ENCODE measurements at regions not wholly inside any gene's neighbourhood (a gene's known extent, or its start where the extent isn't known, plus 50 kb on each side); places are given as distances from the start of the nearest gene placed in this dataset.

DNA sequence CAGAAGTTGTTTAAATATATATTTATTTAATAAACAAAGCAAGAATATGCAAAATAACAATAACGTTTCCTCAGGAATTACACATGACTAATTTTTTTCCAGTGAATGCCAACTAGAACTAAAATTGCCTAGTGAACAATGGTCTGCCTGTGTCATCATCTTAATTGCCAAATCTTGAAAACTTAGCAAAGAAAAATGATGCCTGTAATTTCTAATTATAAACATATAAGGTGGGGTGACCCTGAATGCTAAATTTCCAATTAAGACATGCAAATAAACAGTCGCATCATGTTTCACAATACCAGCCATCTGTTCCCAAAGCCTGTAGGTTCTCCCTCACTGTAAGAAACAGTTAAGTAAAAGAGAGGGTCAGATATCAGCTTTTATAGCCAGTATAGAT lies 67.6 kb upstream of the PLCL2 start:
- WGBS (ENCODE audit: insufficient coverage, insufficient read length): no CpG with 5 or more reads among the region's 2 CpGs
- no peak for DNase-seq (ENCODE audit: low read depth, low spot score)
- H3K4me3 ChIP-seq (ENCODE audit: low read length): no peak overlapping the region
- no peaks in the 10 kb centered on the region for H3K36me3 ChIP-seq (ENCODE audit: control insufficient read depth, insufficient read depth, low read length)
- H3K9me3 ChIP-seq (ENCODE audit: control insufficient read depth, insufficient read depth, low read length): no peaks in the 10 kb centered on the region
- H3K4me1 ChIP-seq (ENCODE audit: control insufficient read depth, insufficient read depth, low read length): peaks cover 2% of the 10 kb centered on the region; the same call in 1 of the 2 replicates
- H3K27ac ChIP-seq (ENCODE audit: low read length): no peak overlapping the region
- no peaks in the 10 kb centered on the region for H3K27me3 ChIP-seq (ENCODE audit: control insufficient read depth, insufficient read depth, low read length)

DNA sequence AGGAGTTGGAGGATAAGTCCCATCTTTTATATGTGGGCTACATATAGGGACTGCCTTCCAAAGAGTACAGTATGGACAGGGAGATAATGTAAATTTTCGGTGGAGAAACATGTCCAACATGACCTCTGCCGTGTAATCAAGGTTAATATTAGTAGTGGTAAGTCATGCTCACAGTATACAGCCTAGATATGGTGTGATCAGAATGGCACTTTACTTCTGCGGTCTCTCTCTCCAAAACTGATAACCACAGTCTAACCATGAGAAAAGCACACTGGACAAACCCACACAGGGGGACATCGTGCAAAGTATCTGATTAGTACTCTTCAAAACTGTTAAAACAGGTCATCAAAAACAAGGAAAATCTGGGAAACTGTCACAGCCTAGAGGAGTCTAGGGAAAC lies 66.6 kb upstream of the PLCL2 start:
- Histone ChIP-seq H3K4me3 (ENCODE audit: low read length) (no peak overlapping the region), H3K4me1 (ENCODE audit: control insufficient read depth, insufficient read depth, low read length) (peaks cover 2% of the 10 kb centered on the region; the same call in 1 of the 2 replicates), H3K36me3 (ENCODE audit: control insufficient read depth, insufficient read depth, low read length) (no peaks in the 10 kb centered on the region), H3K27ac (ENCODE audit: low read length) (no peak overlapping the region), H3K9me3 (ENCODE audit: control insufficient read depth, insufficient read depth, low read length) (no peaks in the 10 kb centered on the region), H3K27me3 (ENCODE audit: control insufficient read depth, insufficient read depth, low read length) (no peaks in the 10 kb centered on the region)
- no CpG with 5 or more reads among the region's 4 CpGs for WGBS (ENCODE audit: insufficient coverage, insufficient read length)
- DNase-seq (ENCODE audit: low read depth, low spot score): no peak

DNA sequence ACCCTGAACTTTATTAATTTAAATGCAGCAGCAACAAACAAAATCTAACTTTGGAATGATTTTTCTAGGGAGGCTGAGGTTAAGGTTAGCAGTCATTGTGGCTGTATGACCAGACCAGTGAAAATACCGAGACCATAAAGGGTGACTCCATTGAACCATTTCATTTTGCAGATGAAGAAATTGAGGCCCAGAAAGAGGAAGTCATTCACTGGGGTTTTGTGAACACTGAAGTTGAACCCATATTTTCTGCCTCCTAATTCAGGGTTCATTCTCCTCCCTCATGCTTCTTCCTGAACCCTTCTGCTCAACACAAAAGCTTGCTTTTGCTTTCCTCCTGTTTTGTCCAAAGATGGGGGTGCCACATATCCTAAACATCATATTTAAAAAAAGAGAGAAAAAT lies 65.8 kb upstream of the PLCL2 start:
- Histone ChIP-seq H3K4me3 (ENCODE audit: low read length) (no peak overlapping the region), H3K36me3 (ENCODE audit: control insufficient read depth, insufficient read depth, low read length) (no peaks in the 10 kb centered on the region), H3K9me3 (ENCODE audit: control insufficient read depth, insufficient read depth, low read length) (no peaks in the 10 kb centered on the region), H3K4me1 (ENCODE audit: control insufficient read depth, insufficient read depth, low read length) (peaks cover 2% of the 10 kb centered on the region; the same call in 1 of the 2 replicates), H3K27ac (ENCODE audit: low read length) (no peak overlapping the region), H3K27me3 (ENCODE audit: control insufficient read depth, insufficient read depth, low read length) (no peaks in the 10 kb centered on the region)
- no CpG with 5 or more reads among the region's 1 CpG for WGBS (ENCODE audit: insufficient coverage, insufficient read length)
- DNase-seq (ENCODE audit: low read depth, low spot score): no peak

DNA sequence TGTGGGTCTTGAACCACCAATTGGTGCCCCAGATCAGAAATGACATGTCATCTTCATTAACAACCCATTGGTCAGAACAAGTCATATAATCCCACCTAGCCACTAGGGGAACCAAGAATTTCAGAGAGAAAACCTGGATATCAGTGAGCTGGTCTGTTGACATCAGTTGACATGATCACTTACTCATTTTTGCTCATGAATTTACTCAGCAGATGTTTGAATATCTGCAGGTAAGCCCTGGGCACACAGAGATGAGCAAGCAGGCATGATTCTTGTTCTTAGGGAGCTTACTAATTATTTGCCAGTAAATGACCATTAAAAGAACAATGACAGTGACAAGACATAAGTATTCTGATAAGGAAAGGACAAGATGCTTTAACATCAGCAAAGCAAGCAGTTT lies 64.3 kb upstream of the PLCL2 start:
- H3K36me3 ChIP-seq (ENCODE audit: control insufficient read depth, insufficient read depth, low read length): no peaks in the 10 kb centered on the region
- no peaks in the 10 kb centered on the region for H3K27me3 ChIP-seq (ENCODE audit: control insufficient read depth, insufficient read depth, low read length)
- H3K4me3 ChIP-seq (ENCODE audit: low read length): no peak overlapping the region
- peaks cover 2% of the 10 kb centered on the region; the same call in 1 of the 2 replicates for H3K4me1 ChIP-seq (ENCODE audit: control insufficient read depth, insufficient read depth, low read length)
- H3K27ac ChIP-seq (ENCODE audit: low read length): no peak overlapping the region
- no peak for DNase-seq (ENCODE audit: low read depth, low spot score)
- no peaks in the 10 kb centered on the region for H3K9me3 ChIP-seq (ENCODE audit: control insufficient read depth, insufficient read depth, low read length)

DNA sequence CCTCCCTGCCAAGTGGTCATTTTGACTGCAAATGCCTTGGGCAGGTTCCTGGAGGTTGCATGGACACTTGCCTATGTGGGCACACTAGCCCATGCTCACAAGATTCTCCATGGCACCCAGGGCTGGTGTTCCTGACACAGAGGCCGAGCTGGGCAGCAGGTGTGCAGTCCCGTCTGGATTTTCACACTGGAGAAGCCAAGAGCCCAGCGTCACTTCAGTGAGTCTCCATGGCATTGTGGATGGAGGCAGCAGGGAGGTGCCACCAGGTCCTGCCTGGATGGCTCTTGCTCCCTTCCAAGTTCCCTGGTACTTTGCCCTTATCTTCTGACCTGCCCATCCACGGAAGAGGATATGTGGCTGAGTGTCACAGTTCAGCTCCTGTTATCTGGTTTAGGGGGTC lies 63.7 kb upstream of the PLCL2 start:
- Histone ChIP-seq H3K36me3 (ENCODE audit: control insufficient read depth, insufficient read depth, low read length) (no peaks in the 10 kb centered on the region), H3K9me3 (ENCODE audit: control insufficient read depth, insufficient read depth, low read length) (no peaks in the 10 kb centered on the region), H3K27me3 (ENCODE audit: control insufficient read depth, insufficient read depth, low read length) (no peaks in the 10 kb centered on the region), H3K4me1 (ENCODE audit: control insufficient read depth, insufficient read depth, low read length) (peaks cover 2% of the 10 kb centered on the region; the same call in 1 of the 2 replicates), H3K27ac (ENCODE audit: low read length) (no peak overlapping the region), H3K4me3 (ENCODE audit: low read length) (no peak overlapping the region)
- no CpG with 5 or more reads among the region's 4 CpGs for WGBS (ENCODE audit: insufficient coverage, insufficient read length)
- DNase-seq (ENCODE audit: low read depth, low spot score): no peak

DNA sequence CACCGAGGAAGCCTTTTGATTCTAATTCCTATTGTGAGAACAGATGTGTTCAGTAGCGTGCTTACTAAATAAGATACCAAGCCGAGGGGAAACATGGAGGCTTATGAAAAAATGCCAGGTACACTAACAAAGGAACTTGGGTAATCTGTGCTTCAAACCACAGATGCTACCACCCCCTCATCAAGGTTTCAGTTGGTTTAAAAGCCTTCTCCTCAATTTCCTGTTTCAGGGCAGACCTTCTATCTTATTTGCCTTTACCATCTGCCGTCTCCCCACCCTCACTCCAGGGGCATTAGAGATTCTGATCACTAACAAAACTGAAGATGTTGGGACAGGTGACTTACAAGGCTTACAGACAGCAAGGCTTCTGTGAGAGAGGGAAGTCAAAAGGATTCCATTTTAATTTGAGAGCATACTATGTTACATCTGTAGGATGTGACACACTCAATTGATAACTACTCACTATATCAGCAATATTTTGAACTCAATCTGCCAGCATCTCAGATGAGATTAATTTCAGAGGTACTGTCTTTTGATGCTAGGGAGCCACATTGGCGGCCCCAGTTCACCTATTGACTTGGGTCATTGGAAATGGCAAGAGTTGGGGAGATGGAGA lies 60.6 kb upstream of the PLCL2 start:
- H3K27me3 ChIP-seq (ENCODE audit: control insufficient read depth, insufficient read depth, low read length): no peaks in the 10 kb centered on the region
- H3K4me3 ChIP-seq (ENCODE audit: low read length): no peak overlapping the region
- WGBS (ENCODE audit: insufficient coverage, insufficient read length): no CpG with 5 or more reads among the region's 5 CpGs
- H3K4me1 ChIP-seq (ENCODE audit: control insufficient read depth, insufficient read depth, low read length): peaks cover 2% of the 10 kb centered on the region; the same call in 1 of the 2 replicates
- H3K36me3 ChIP-seq (ENCODE audit: control insufficient read depth, insufficient read depth, low read length): no peaks in the 10 kb centered on the region
- no peak for DNase-seq (ENCODE audit: low read depth, low spot score)
- no peak overlapping the region for H3K27ac ChIP-seq (ENCODE audit: low read length)
- H3K9me3 ChIP-seq (ENCODE audit: control insufficient read depth, insufficient read depth, low read length): no peaks in the 10 kb centered on the region

DNA sequence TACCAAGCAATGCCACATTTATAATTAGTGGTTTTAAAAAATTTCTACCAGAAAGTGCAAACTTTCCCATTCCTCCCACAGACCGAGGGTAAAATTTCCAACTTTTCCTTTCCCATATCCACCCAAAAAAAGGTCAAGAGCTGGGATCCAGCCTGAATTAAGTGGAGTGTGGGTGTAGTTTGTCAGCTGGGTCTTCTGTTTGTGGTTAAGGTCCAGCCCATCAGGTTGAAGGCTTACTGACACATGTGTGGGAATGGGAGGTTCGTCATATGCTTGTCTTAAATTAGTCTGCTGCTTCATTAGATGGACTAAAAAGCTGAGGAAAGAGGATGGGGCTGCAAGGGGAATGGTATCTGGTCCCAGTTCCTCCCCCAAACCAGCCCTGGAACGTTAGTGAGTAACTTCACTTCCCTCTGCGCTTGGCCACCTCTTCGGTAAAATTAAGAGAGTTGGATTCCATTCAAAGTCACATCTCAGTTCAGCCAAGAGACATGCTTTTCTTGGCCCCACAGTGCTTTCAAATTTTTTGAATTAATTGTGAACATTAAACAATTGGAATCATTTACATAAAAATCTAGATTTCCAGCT lies 59.0 kb upstream of the PLCL2 start:
- WGBS (ENCODE audit: insufficient coverage, insufficient read length): no CpG with 5 or more reads among the region's 5 CpGs
- no peak overlapping the region for H3K27ac ChIP-seq (ENCODE audit: low read length)
- DNase-seq (ENCODE audit: low read depth, low spot score): no peak
- H3K36me3 ChIP-seq (ENCODE audit: control insufficient read depth, insufficient read depth, low read length): no peaks in the 10 kb centered on the region
- no peak overlapping the region for H3K4me3 ChIP-seq (ENCODE audit: low read length)
- no peaks in the 10 kb centered on the region for H3K27me3 ChIP-seq (ENCODE audit: control insufficient read depth, insufficient read depth, low read length)
- peaks cover 2% of the 10 kb centered on the region; the same call in 1 of the 2 replicates for H3K4me1 ChIP-seq (ENCODE audit: control insufficient read depth, insufficient read depth, low read length)
- H3K9me3 ChIP-seq (ENCODE audit: control insufficient read depth, insufficient read depth, low read length): no peaks in the 10 kb centered on the region; the same call in 1 of the 2 replicates

DNA sequence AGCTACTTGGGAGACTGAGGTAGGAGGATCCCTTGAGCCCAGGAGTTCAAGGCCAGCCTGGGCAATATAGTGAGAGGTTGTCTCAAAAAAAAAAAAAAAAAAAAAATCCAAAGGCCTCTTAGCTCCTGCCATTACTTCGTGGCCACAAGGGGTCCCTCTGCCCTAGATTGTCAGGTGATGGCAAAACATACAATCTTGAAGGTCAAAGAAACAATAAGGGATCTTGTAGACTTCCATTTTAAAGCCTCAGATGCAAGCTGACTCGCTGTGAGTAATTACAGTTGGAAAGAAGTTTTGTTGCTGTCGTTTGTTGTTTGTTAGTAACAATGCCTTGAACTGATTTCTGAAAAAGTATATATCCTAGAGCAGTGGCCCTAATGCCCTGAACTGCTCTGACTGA lies 55.9 kb upstream of the PLCL2 start:
- no peak overlapping the region for H3K4me3 ChIP-seq (ENCODE audit: low read length)
- H3K36me3 ChIP-seq (ENCODE audit: control insufficient read depth, insufficient read depth, low read length): no peaks in the 10 kb centered on the region
- H3K27ac ChIP-seq (ENCODE audit: low read length): no peak overlapping the region
- no peaks in the 10 kb centered on the region; the same call in 1 of the 2 replicates for H3K9me3 ChIP-seq (ENCODE audit: control insufficient read depth, insufficient read depth, low read length)
- no peaks in the 10 kb centered on the region for H3K4me1 ChIP-seq (ENCODE audit: control insufficient read depth, insufficient read depth, low read length)
- no peak for DNase-seq (ENCODE audit: low read depth, low spot score)
- WGBS (ENCODE audit: insufficient coverage, insufficient read length): no CpG with 5 or more reads among the region's 3 CpGs
- H3K27me3 ChIP-seq (ENCODE audit: control insufficient read depth, insufficient read depth, low read length): no peaks in the 10 kb centered on the region

DNA sequence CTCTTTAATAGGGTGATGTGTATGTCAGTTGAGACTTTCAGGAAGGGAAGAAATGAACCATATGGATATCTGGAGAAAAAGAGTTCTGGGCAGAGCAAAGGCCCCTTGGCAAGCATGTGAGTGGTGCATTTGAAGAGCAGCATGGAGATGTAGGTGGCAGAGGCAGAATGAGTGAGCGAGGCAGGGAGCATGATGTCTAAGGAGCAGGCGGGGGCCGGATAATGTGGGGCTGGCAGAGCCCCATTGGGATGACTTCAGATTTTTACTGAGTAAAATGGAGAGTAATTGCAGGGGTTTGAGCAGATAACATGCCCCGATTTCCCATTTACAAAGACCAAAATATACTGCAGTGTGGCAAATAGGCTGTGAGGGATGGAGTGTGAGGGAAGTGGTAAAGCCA lies 52.9 kb upstream of the PLCL2 start:
- WGBS (ENCODE audit: insufficient coverage, insufficient read length): no CpG with 5 or more reads among the region's 4 CpGs

DNA sequence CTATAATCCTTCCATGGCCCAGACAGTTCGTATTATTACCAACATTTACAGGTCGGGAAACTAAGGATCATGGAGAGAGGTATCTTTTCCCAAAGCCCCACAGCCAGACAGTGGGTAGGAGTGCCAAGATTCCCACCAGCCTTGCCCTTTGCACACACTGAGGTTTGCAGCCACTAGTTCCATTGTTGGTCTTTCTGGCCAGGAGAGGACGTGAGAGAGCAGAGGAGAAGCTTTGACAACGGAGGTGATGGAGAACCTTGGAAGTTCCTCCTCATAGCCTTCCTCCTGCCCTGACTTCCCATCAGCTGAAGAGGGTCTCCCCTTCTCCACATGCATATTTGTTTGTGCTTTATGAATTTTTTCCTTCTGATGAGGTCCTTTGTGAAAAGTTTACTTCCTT lies 50.5 kb upstream of the PLCL2 start:
- DNase-seq (ENCODE audit: low read depth, low spot score): no peak
- no CpG with 5 or more reads among the region's 4 CpGs for WGBS (ENCODE audit: insufficient coverage, insufficient read length)

More for the DNA sequence above, 52.9 kb upstream of the PLCL2 start:
- Histone ChIP-seq H3K27ac (ENCODE audit: low read length) (no peak overlapping the region), H3K4me1 (ENCODE audit: control insufficient read depth, insufficient read depth, low read length) (no peaks in the 10 kb centered on the region), H3K36me3 (ENCODE audit: control insufficient read depth, insufficient read depth, low read length) (no peaks in the 10 kb centered on the region), H3K9me3 (ENCODE audit: control insufficient read depth, insufficient read depth, low read length) (no peaks in the 10 kb centered on the region; the same call in 1 of the 2 replicates), H3K4me3 (ENCODE audit: low read length) (no peak overlapping the region), H3K27me3 (ENCODE audit: control insufficient read depth, insufficient read depth, low read length) (no peaks in the 10 kb centered on the region)
- DNase-seq (ENCODE audit: low read depth, low spot score): no peak

DNA sequence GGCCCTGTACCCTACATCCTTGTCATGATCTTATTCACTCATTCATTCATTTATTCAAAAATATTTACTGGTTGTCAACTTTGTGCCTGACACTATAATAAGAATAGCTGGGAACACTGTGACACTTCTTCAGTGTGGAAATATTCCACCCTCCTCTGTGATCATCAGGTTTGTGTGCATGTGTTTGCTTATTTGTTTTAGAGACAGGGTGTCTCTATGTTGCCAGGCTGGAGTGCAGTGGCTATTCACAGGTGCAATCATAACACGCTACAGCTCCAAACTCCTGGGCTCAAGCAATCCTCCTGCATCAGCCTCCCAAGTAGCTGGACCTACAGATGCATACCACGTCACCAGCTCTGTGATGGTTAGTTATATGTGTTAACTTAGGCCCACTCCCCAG lies 50.0 kb upstream of the PLCL2 start:
- Histone ChIP-seq H3K4me1 (ENCODE audit: control insufficient read depth, insufficient read depth, low read length) (no peaks in the 10 kb centered on the region), H3K36me3 (ENCODE audit: control insufficient read depth, insufficient read depth, low read length) (no peaks in the 10 kb centered on the region), H3K27ac (ENCODE audit: low read length) (no peak overlapping the region), H3K27me3 (ENCODE audit: control insufficient read depth, insufficient read depth, low read length) (no peaks in the 10 kb centered on the region), H3K9me3 (ENCODE audit: control insufficient read depth, insufficient read depth, low read length) (no peaks in the 10 kb centered on the region; the same call in 1 of the 2 replicates), H3K4me3 (ENCODE audit: low read length) (no peak overlapping the region)
- DNase-seq (ENCODE audit: low read depth, low spot score): no peak
- no CpG with 5 or more reads among the region's 2 CpGs for WGBS (ENCODE audit: insufficient coverage, insufficient read length)

More for the DNA sequence above, 50.5 kb upstream of the PLCL2 start:
- Histone ChIP-seq H3K9me3 (ENCODE audit: control insufficient read depth, insufficient read depth, low read length) (no peaks in the 10 kb centered on the region; the same call in 1 of the 2 replicates), H3K36me3 (ENCODE audit: control insufficient read depth, insufficient read depth, low read length) (no peaks in the 10 kb centered on the region), H3K4me1 (ENCODE audit: control insufficient read depth, insufficient read depth, low read length) (no peaks in the 10 kb centered on the region), H3K27me3 (ENCODE audit: control insufficient read depth, insufficient read depth, low read length) (no peaks in the 10 kb centered on the region), H3K27ac (ENCODE audit: low read length) (no peak overlapping the region), H3K4me3 (ENCODE audit: low read length) (no peak overlapping the region)
